A549 (cell line): ENCODE measurements at regions not wholly inside any gene's neighbourhood (a gene's known extent, or its start where the extent isn't known, plus 50 kb on each side); places are given as distances from the start of the nearest gene placed in this dataset.
"Not testable (repeated sequence)": the region's sequence is repeated elsewhere in the genome, so short reads cannot be mapped to it uniquely, and the experiment has no call there.

Experiments
- KDM1A ChIP-seq: fragments of 200-600 bp; sonication (generic); IDR thresholded peaks from 2 replicates; pipeline ENCODE4 v1.6.1; 2016; ENCODE audit warnings: low read depth, mild to moderate bottlenecking
- MAFK ChIP-seq: fragments of 450-650 bp; IDR thresholded peaks from 2 replicates; pipeline ENCODE4 v1.6.1; 2014; ENCODE audit not compliant: partially characterized antibody
- TF ChIP-seq, protein P1 (sequence below): fragments of 150-350 bp; IDR thresholded peaks from 2 replicates; pipeline ENCODE4 v1.6.1; 2014; ENCODE audit warnings: low read depth, mild to moderate bottlenecking, low read length

DNA sequence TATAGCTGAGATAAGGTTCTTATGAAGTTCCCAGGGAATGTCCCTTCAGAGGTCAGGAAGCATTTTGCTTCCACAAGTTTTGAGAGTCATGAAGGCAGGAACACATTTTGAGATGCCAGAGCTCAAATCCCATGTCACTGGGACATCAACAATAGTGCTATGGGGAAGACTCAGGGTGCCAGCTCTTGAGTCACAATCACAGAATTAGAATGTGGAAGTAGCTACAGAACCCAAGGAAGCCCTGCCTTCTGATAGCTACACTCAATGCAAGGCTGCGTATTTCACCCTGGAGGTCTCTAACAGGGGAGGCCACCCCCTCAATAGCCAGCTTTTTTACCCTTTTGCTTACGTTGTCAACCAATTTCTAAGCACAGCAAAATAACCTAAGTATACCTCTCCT is 141.3 kb downstream of the FAM72B start:
- TF ChIP-seq, protein P1, sequence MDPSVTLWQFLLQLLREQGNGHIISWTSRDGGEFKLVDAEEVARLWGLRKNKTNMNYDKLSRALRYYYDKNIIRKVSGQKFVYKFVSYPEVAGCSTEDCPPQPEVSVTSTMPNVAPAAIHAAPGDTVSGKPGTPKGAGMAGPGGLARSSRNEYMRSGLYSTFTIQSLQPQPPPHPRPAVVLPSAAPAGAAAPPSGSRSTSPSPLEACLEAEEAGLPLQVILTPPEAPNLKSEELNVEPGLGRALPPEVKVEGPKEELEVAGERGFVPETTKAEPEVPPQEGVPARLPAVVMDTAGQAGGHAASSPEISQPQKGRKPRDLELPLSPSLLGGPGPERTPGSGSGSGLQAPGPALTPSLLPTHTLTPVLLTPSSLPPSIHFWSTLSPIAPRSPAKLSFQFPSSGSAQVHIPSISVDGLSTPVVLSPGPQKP = not testable (repeated sequence)
- TF ChIP-seq KDM1A, MAFK: not testable (repeated sequence)
